ENCODE measurements at regions not wholly inside any gene's neighbourhood (a gene's known extent, or its start where the extent isn't known, plus 50 kb on each side); places are given as distances from the start of the nearest gene placed in this dataset.

DNA sequence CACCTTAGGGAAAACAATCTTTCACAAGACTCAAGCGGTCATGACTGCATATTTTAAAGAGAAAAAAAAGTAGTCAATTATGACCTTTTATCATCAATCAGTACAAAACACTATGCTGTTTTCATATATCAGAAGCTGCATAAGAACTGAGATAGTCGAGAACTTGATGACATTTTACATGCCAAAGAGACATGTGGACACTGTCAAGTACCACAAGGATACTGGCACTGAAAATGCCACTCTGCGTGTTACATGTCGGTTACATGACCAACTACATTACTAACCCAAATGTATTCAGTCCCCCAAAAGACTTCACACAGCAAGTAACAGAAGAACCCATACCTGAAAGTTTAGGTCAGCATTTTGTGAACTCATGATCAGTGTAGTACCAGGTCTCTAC is 975.0 kb upstream of the ADGRL4 start:
- TF ChIP-seq EZH2phosphoT487 (IDR thresholded peaks at IDR 0.05; ENCODE audit: insufficient read depth, low read depth) (no peak), EZH2 (IDR thresholded peaks at IDR 0.05; ENCODE audit: insufficient read depth, poor library complexity, severe bottlenecking) (no peak)

Measured in GM23248 (cell line).